ENCODE measurements at regions not wholly inside any gene's neighbourhood (a gene's known extent, or its start where the extent isn't known, plus 50 kb on each side); places are given as distances from the start of the nearest gene placed in this dataset.

DNA sequence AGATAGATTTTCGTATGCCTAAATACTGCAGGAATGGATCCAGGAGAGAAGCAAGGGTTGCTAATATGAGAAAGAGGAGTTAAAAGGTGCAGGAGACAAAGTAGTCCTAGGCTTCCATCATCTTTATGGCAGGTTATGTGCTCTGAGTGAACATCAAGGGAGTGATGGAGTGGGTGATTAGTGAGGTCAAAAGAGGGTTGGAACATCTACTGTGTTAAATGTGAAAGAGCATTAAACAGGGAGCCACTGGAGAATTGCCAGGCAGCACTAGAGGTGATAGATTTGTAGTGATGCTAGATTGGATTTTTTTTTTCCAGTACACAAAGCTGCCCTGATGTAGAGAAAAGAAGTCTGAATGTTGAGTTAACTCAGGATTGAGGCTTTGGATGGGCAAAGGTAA, 199.3 kb downstream of the NMUR2 start:
- TF ChIP-seq, protein P1, sequence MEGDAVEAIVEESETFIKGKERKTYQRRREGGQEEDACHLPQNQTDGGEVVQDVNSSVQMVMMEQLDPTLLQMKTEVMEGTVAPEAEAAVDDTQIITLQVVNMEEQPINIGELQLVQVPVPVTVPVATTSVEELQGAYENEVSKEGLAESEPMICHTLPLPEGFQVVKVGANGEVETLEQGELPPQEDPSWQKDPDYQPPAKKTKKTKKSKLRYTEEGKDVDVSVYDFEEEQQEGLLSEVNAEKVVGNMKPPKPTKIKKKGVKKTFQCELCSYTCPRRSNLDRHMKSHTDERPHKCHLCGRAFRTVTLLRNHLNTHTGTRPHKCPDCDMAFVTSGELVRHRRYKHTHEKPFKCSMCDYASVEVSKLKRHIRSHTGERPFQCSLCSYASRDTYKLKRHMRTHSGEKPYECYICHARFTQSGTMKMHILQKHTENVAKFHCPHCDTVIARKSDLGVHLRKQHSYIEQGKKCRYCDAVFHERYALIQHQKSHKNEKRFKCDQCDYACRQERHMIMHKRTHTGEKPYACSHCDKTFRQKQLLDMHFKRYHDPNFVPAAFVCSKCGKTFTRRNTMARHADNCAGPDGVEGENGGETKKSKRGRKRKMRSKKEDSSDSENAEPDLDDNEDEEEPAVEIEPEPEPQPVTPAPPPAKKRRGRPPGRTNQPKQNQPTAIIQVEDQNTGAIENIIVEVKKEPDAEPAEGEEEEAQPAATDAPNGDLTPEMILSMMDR (IDR thresholded peaks at IDR 0.05): no peak
- no peak for TF ChIP-seq EP300 (IDR thresholded peaks at IDR 0.05)

All from tibial nerve (tissue), 4 donors.